ENCODE measurements at regions not wholly inside any gene's neighbourhood (a gene's known extent, or its start where the extent isn't known, plus 50 kb on each side); places are given as distances from the start of the nearest gene placed in this dataset.
A peak's percentile ranks its signal among the peaks of the same experiment; 100 is the strongest.

DNA sequence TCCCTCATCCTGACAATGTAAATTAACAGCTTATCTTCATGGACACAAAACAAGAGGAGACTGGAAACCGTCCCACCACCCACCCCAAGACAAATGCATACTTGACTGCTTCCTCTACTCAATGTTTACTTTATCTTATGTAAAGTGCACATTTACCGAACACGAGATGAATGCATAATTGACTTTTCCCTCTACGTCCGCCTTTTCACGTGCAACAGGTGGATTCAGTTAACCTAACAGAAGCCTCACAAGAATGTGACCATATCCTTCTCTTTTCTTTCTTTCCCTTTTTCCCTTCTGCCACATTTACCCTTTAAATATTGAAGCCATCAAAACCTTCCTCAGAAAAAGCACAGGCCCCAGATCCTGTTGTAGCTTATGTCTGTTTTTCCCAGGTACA is 468.0 kb downstream of the UQCRFS1 start:
- TF ChIP-seq, protein P1, sequence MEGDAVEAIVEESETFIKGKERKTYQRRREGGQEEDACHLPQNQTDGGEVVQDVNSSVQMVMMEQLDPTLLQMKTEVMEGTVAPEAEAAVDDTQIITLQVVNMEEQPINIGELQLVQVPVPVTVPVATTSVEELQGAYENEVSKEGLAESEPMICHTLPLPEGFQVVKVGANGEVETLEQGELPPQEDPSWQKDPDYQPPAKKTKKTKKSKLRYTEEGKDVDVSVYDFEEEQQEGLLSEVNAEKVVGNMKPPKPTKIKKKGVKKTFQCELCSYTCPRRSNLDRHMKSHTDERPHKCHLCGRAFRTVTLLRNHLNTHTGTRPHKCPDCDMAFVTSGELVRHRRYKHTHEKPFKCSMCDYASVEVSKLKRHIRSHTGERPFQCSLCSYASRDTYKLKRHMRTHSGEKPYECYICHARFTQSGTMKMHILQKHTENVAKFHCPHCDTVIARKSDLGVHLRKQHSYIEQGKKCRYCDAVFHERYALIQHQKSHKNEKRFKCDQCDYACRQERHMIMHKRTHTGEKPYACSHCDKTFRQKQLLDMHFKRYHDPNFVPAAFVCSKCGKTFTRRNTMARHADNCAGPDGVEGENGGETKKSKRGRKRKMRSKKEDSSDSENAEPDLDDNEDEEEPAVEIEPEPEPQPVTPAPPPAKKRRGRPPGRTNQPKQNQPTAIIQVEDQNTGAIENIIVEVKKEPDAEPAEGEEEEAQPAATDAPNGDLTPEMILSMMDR (IDR thresholded peaks at IDR 0.05; ENCODE audit: low read depth, low read length, missing control alignments): no peak
- DNase-seq (ENCODE audit: low read depth): no peak
- no peak overlapping the region for H3K4me3 ChIP-seq (ENCODE audit: low read depth, low read length)

DNA sequence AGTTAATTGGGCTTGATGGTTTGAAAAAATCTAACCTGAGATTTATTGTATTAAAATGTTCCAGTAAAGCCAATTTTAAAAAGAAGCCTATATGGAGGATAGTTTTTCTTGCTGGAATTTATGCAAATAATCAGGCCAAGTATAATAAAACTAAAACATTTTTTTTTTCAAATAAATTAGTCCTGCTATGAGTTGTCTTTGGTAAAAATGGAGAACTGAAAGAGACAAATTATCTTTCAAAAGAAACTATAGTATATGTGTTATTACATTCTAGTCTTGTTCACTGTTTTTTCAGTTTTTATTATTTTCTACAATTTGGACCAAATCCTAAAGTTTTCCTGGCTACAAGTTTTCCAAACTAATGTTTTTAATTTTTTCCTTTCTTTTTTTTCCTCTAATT is 468.9 kb downstream of the UQCRFS1 start:
- H3K4me3 ChIP-seq (ENCODE audit: low read depth, low read length): no peak overlapping the region
- DNase-seq (ENCODE audit: low read depth): no peak
- TF ChIP-seq, protein P1 (IDR thresholded peaks at IDR 0.05; ENCODE audit: low read depth, low read length, missing control alignments): no peak

DNA sequence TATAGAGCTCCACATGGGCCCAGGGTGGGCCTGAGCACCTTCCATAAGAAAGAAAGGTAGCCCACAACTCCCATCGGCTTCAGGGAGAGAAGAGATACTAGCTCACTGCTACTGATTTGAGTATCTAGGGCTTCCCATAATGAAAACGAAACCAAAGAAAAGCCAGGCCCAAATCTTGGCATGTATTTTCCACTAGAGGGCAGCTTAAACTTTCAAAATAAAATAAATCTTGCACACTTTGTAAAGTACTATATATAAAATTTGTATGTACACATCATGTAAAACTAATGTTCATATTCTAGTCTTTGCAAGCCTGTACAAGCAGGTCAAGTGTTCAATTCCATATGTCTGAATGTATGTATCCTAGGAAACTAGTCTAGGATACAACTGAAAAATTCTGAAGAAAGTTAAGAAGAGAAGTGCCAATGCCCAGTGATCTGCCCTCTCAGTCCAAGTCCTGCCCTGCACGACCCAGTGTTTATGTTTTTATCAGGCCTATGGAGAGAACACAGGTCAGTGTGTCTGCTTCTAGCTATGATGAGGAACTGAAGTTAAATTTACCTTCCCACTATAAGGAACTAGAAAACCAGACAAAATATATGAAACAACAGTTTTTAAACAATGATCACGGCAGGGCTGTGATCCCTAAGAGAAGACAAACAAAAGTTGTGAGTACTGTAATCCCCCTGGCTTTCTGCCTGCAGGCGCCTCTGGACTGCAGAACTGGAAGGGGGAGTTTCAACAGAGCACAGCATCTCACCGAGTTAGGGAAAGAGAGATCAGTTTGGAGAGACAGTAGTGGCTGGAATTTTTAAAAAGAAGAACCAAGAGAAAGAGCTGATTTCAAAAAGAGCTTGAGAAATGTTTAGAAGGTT is 475.7 kb downstream of the UQCRFS1 start:
- no peak for DNase-seq (ENCODE audit: low read depth)
- TF ChIP-seq, protein P1 (IDR thresholded peaks at IDR 0.05; ENCODE audit: low read depth, low read length, missing control alignments): peak; percentile 15
- no peak overlapping the region for H3K4me3 ChIP-seq (ENCODE audit: low read depth, low read length)

DNA sequence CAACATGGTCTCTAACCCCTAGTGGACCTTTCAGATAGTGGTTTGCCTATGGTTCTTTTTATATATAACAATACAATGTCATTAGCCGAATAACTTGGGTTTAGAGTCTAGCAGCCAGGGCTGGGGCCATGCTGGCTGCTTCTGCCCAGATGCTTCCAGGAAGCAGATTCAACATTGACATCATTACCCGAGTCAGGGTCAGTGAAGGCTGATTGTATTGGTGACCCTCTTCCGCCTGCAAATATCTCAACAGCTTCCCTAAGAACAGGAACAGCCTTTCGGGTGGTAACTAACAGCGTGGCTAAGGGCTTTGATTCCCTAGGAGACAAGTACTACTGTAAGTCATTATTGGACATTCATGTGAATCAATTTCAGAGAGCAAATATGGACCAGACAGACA is 476.4 kb downstream of the UQCRFS1 start:
- DNase-seq (ENCODE audit: low read depth): no peak
- H3K4me3 ChIP-seq (ENCODE audit: low read depth, low read length): no peak overlapping the region
- TF ChIP-seq, protein P1 (IDR thresholded peaks at IDR 0.05; ENCODE audit: low read depth, low read length, missing control alignments): no peak

DNA sequence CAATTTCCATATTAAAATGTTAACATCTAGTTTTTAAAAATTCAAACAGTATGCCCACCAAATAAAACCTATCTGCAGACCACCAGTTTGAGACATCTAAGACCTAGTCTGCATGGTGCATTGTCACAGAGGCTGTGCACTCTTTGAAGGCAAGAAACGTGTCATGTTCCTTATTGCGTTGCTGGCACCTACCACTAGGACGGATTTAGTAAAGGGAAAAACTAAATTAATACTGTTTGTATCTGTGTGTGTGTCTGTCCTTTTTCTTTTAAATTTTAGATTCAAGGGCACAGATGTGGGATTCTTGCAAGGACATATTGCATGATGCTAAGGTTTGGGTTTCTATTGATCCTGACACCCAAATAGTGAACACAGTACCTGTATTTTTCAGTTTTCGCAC is 481.4 kb downstream of the UQCRFS1 start:
- no peak overlapping the region for H3K4me3 ChIP-seq (ENCODE audit: low read depth, low read length)
- TF ChIP-seq, protein P1 (IDR thresholded peaks at IDR 0.05; ENCODE audit: low read depth, low read length, missing control alignments): no peak
- no peak for DNase-seq (ENCODE audit: low read depth)

DNA sequence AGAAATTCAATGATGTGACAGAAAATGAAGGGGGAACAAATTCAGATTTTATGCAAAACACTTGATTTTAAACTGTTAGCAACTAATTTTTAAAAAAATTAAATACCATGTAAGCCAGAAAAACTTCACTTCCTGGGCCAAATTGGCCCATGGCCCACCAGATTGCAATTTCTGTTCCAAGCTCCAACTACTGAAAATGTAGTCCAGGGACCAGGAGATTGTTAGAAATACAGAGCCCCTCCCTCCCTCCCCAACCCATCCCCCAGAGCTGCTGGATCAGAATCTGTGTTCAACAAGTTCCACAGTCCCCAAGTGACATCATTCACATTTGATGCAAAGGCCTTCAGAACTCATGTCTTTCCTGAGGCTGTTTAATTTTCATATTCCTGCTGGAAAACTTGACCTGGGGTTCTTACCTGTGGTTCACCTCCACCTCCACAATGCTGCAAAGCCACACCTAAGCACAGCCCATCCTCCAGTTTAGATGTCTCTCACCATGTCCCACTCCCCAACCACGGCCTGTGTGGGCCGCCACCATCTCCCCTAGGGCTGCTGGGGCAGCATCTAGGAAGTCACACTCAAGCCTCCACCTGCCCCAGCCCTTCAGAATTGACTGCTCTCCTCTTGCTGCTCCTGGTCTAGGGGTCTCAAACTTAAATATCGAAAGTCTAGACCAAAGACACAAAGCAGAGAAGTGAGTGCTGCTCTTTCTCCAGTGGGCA is 482.0 kb downstream of the UQCRFS1 start:
- no peak overlapping the region for H3K4me3 ChIP-seq (ENCODE audit: low read depth, low read length)
- TF ChIP-seq, protein P1 (IDR thresholded peaks at IDR 0.05; ENCODE audit: low read depth, low read length, missing control alignments): no peak

More for the DNA sequence above, 482.0 kb downstream of the UQCRFS1 start:
- DNase-seq (ENCODE audit: low read depth): no peak
